AG09319 (cell line): ENCODE measurements at regions not wholly inside any gene's neighbourhood (a gene's known extent, or its start where the extent isn't known, plus 50 kb on each side); places are given as distances from the start of the nearest gene placed in this dataset.

Source experiments
- DNase-seq: peaks from one replicate; pipeline ENCODE4 v3.0.0-alpha.2; 2010; ENCODE audit warnings: low read depth; ENCODE audit errors: extremely low read depth
- CTCF ChIP-seq: IDR thresholded peaks from 2 replicates; pipeline ENCODE4 v1.5.1; 2011; ENCODE audit warnings: low read depth, mild to moderate bottlenecking, inconsistent platforms, low read length, moderate library complexity

GRCh38 chr13:100870898-100871297 lies 196.3 kb upstream of the TMTC4 start:
- TF ChIP-seq CTCF, result no peak

GRCh38 chr13:100860866-100861265 lies 186.3 kb upstream of the TMTC4 start:
- no peak for TF ChIP-seq CTCF
- DNase-seq, result no peak

More at GRCh38 chr13:100870898-100871297, 196.3 kb upstream of the TMTC4 start:
- DNase-seq, result no peak

GRCh38 chr13:100859861-100860260 lies 185.3 kb upstream of the TMTC4 start:
- TF ChIP-seq CTCF, result no peak
- no peak for DNase-seq

GRCh38 chr13:100855151-100855550 lies 180.6 kb upstream of the TMTC4 start:
- TF ChIP-seq CTCF, result no peak
- no peak for DNase-seq

GRCh38 chr13:100854006-100854405 lies 179.4 kb upstream of the TMTC4 start:
- no peak for TF ChIP-seq CTCF
- no peak for DNase-seq

GRCh38 chr13:100853434-100853833 lies 178.8 kb upstream of the TMTC4 start:
- DNase-seq, result no peak
- TF ChIP-seq CTCF, result no peak

GRCh38 chr13:100852146-100852545 lies 177.6 kb upstream of the TMTC4 start:
- no peak for DNase-seq
- no peak for TF ChIP-seq CTCF
